Rectal smooth muscle tissue (tissue), 1 donor: ENCODE measurements at regions not wholly inside any gene's neighbourhood (a gene's known extent, or its start where the extent isn't known, plus 50 kb on each side); places are given as distances from the start of the nearest gene placed in this dataset.
"Not testable (repeated sequence)": the region's sequence is repeated elsewhere in the genome, so short reads cannot be mapped to it uniquely, and the experiment has no call there.

Experiments used
- H3K27ac ChIP-seq: one replicate; pipeline ENCODE4 v1.7.0; 2013; ENCODE audit warnings: low read depth, low read length, inconsistent platforms
- H3K27me3 ChIP-seq: one replicate; pipeline ENCODE4 v1.7.0; 2013; ENCODE audit warnings: low read length; ENCODE audit not compliant: control insufficient read depth, insufficient read depth
- H3K36me3 ChIP-seq: one replicate; pipeline ENCODE4 v1.7.0; 2013; ENCODE audit warnings: low read length; ENCODE audit not compliant: control insufficient read depth, insufficient read depth
- H3K4me1 ChIP-seq: one replicate; pipeline ENCODE4 v1.7.0; 2013; ENCODE audit warnings: low read length; ENCODE audit not compliant: control insufficient read depth, insufficient read depth
- H3K4me3 ChIP-seq: one replicate; pipeline ENCODE4 v1.7.0; 2013; ENCODE audit warnings: low read length
- H3K9ac ChIP-seq: one replicate; pipeline ENCODE4 v1.7.0; 2013; ENCODE audit warnings: low read length

GRCh38 chr6:27808242-27809066 lies 103.7 kb downstream of the OR2B2 start:
- peak overlapping the region; percentile 87 for H3K4me3 ChIP-seq
- peak overlapping the region; percentile 62 for H3K9ac ChIP-seq
- H3K4me1 ChIP-seq, H3K36me3 ChIP-seq, H3K27me3 ChIP-seq: not testable (repeated sequence)
- peak overlapping the region; percentile 61 for H3K27ac ChIP-seq

DNA sequence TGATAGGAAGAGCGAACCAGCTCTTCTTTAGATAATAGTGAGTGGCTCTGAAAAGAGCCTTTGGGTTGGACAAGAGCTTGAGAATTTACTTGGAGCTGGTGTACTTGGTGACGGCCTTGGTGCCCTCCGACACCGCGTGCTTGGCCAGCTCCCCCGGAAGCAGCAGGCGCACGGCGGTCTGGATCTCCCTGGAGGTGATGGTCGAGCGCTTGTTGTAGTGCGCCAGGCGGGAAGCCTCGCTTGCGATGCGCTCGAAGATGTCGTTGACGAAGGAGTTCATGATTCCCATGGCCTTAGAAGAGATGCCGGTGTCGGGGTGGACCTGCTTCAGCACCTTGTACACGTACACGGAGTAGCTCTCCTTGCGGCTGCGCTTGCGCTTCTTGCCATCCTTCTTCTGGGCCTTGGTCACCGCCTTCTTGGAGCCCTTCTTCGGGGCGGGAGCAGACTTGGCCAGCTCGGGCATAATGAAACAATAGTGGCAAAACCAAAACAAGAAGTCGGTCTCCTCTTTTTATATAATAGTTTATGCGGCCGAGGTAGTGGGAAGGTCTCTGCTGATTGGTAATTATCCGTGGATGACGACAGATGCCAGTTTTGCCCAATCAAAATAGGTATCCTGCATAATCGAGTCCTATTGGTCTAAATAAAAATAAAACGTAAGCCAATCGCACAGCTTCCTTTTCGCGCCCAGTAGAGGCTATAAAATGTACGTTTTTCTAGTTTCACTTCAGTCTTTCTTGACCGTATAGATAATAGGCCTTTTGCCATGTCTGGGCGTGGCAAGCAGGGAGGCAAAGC lies 104.6 kb downstream of the OR2B2 start:
- H3K27me3 ChIP-seq, H3K4me1 ChIP-seq, H3K36me3 ChIP-seq: not testable (repeated sequence)
- H3K27ac ChIP-seq = peak overlapping the region; percentile 81
- peak overlapping the region; percentile 87 for H3K4me3 ChIP-seq
- peak overlapping the region; percentile 49 for H3K9ac ChIP-seq

DNA sequence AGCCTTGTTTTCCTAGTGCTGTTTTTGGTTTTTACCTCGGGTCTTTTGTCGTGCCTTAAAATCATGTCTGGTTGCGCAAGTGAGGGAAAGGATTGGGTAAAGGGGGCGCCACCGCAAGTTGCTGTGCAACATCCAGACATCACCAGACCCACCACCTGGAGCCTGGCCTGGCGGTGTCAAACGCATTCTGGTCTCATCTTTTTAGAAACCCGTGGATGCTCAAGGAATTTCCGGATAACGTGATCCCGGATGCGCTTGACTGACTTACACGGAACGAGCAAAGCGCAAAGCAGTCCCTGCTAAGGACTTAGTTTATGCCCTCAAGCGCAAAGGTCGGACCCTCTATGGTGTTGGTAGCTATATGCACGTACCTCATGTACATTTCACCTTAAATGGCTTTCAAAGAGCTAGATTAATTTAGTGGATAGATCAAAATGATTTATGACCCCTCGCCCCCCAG lies 105.2 kb downstream of the OR2B2 start:
- Histone ChIP-seq H3K36me3 (no peaks in the 10 kb centered on the region), H3K9ac (peak overlapping the region; percentile 8), H3K27me3 (peaks cover 8% of the 10 kb centered on the region), H3K4me3 (peak overlapping the region; percentile 87), H3K4me1 (peaks cover 3% of the 10 kb centered on the region), H3K27ac (peak overlapping the region; percentile 81)

DNA sequence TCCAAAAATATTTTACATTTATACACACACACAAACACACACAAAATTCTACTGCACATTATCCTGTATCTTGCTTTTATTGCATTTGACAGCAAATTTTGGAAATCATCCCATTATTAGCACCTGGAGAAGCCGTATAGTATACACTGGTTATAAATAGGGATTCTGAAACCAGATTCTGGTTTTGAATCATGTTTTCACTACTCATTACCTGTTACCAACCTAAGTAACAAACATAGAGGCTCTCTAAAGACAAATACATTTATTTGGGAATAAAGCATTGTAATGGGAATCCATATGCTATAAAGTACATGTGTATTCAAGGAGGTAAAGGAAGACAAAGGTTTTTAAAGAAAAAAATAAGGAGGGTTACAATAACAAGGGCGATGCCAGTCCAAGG lies 106.8 kb downstream of the OR2B2 start:
- H3K27ac ChIP-seq = no peak overlapping the region
- no peaks in the 10 kb centered on the region for H3K36me3 ChIP-seq
- peaks cover 8% of the 10 kb centered on the region for H3K27me3 ChIP-seq
- H3K4me3 ChIP-seq = no peak overlapping the region
- peaks cover 3% of the 10 kb centered on the region for H3K4me1 ChIP-seq
- no peak overlapping the region for H3K9ac ChIP-seq

DNA sequence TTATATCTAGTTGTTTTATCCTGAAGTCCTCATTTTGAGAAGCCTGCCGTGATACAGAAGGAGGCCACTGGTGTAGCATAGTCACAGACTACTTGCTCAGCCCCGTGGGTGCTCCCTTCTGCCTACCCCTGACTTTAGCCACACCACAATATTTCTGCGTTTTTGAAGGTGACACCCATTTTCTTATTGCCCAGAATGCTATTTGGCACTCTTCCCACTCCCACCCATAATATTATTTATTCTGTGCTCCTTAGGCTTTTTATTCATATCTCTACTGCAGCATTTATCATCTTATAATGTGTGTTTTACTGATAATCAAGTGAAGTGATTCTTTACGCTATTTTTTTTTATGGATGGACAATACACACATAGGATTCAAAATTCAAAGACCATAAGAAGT lies 107.3 kb downstream of the OR2B2 start:
- Histone ChIP-seq H3K27ac (no peak overlapping the region), H3K36me3 (no peaks in the 10 kb centered on the region), H3K4me3 (no peak overlapping the region), H3K4me1 (peaks cover 3% of the 10 kb centered on the region), H3K27me3 (peaks cover 8% of the 10 kb centered on the region), H3K9ac (no peak overlapping the region)

DNA sequence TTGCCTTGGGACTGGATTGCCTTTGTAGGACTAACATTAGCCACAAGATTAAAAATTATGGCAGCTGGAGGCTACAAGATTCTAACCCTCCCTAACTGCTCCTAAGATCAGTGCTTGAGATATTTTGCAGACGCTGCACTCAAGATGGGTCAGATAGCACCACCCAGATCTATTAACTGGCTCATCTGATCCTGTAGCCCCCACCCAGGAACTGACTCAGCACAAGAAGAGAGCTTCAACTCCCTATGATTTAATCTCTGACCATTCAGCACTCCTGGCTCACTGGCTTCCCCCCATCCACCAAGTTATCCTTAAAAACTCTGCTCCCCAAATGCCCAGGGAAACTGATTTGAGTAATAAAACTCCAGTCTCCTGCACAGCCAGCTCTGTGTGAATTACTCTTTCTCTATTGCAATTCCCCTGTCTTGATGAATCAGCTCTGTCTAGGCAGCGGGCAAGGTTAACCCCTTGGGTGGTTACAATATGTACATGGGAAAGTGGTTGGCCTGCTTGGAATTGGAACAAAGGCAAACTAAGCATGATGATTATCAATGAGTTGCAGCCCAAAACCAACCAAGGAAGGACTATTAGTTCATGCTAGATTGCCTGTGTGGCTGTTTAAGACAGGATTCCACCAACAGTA lies 111.3 kb downstream of the OR2B2 start:
- no peak overlapping the region for H3K27ac ChIP-seq
- no peaks in the 10 kb centered on the region for H3K4me1 ChIP-seq
- peaks cover 2% of the 10 kb centered on the region for H3K27me3 ChIP-seq
- H3K36me3 ChIP-seq = no peaks in the 10 kb centered on the region
- H3K9ac ChIP-seq = no peak overlapping the region
- no peak overlapping the region for H3K4me3 ChIP-seq

- no peak overlapping the region for H3K27ac ChIP-seq
- no peak overlapping the region for H3K9ac ChIP-seq
- no peaks in the 10 kb centered on the region for H3K36me3 ChIP-seq
- H3K27me3 ChIP-seq = no peaks in the 10 kb centered on the region
- no peak overlapping the region for H3K4me3 ChIP-seq
- H3K4me1 ChIP-seq = no peaks in the 10 kb centered on the region
Measured at GRCh38 chr6:27797960-27798359, 114.2 kb downstream of the OR2B2 start.

GRCh38 chr6:27796736-27797481 lies 115.3 kb downstream of the OR2B2 start:
- H3K36me3 ChIP-seq, H3K27ac ChIP-seq, H3K4me3 ChIP-seq, H3K27me3 ChIP-seq, H3K9ac ChIP-seq, H3K4me1 ChIP-seq: not testable (repeated sequence)

DNA sequence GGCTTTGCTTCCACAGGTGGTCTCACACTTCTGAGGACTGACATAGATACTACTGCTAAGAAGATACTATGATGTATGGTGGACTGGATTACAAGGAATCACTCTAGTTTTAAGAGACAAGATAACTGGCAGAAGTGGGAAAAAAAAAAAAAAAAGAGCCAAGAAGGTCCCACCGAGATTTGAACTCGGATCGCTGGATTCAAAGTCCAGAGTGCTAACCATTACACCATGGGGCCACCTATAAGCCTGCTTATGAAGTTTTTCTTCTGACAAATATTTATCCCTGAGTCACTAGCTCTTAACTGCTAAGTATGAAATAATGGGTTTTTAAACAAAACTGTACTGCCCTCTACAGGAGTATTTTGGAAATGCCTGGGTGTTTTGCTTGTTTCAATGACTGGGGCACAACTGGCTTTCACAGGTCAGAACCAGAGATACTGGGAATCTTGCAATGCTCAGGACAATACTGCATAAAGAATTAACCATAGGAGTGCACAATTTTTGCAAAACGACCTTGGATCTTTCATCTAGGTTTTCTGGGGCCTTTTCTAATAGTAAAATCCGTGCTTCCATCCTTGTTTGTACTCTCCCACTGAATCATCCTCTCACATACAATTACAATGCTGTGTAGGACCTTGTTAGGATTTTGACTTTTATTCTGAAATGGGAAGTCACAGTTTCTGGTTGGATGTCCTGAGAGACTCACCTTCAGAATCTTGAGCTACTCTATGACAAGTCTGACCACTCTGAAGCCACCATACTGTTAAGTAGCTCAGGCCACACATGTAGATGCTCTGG lies 116.3 kb downstream of the OR2B2 start:
- no peaks in the 10 kb centered on the region for H3K27me3 ChIP-seq
- H3K27ac ChIP-seq = no peak overlapping the region
- no peak overlapping the region for H3K4me3 ChIP-seq
- no peak overlapping the region for H3K9ac ChIP-seq
- H3K36me3 ChIP-seq = no peaks in the 10 kb centered on the region
- peaks cover 2% of the 10 kb centered on the region for H3K4me1 ChIP-seq

DNA sequence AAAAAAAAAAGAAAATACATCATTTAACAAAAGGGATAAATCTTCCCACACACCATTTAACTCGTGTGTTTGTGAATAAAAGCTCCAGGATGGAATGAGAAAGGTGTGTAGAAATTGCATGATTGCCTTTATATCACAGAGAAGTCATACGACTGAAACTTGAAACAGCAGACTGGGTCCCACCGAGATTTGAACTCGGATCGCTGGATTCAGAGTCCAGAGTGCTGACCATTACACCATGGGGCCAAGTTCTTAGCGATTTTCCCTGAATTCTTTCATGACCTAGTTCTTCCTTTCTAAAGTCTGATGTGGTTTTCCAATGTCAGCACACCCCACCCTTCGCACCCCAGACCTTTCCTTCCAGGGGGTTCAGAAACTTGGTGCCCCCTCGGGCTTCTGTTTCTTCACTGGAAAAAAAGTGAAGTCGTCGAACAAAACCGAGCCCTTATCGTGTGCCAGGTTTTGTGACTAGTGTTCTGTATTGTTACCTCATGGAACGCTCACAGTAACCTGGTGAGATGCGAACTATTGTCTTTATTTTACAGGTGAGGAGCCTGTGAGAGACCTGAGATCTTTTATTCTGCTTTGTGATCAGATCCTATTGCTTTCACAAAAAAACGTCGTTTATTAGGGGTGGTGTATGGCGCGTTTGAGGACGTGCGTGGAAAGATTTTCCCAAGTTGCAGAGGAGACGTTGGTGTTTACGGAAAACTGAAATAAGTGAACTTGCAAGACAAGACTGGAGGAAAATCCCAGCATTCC lies 120.8 kb downstream of the OR2B2 start:
- H3K36me3 ChIP-seq = no peaks in the 10 kb centered on the region
- H3K9ac ChIP-seq = no peak overlapping the region
- peak overlapping the region; percentile 69 for H3K4me3 ChIP-seq
- H3K27ac ChIP-seq = no peak overlapping the region
- H3K27me3 ChIP-seq = no peaks in the 10 kb centered on the region
- H3K4me1 ChIP-seq = peaks cover 2% of the 10 kb centered on the region

GRCh38 chr6:27788376-27788775 lies 123.8 kb downstream of the OR2B2 start:
- not testable (repeated sequence) for H3K9ac ChIP-seq, H3K27ac ChIP-seq, H3K36me3 ChIP-seq, H3K27me3 ChIP-seq, H3K4me3 ChIP-seq, H3K4me1 ChIP-seq
